ENCODE measurements at regions not wholly inside any gene's neighbourhood (a gene's known extent, or its start where the extent isn't known, plus 50 kb on each side); places are given as distances from the start of the nearest gene placed in this dataset.
"Not testable (repeated sequence)": the region's sequence is repeated elsewhere in the genome, so short reads cannot be mapped to it uniquely, and the experiment has no call there.

DNA sequence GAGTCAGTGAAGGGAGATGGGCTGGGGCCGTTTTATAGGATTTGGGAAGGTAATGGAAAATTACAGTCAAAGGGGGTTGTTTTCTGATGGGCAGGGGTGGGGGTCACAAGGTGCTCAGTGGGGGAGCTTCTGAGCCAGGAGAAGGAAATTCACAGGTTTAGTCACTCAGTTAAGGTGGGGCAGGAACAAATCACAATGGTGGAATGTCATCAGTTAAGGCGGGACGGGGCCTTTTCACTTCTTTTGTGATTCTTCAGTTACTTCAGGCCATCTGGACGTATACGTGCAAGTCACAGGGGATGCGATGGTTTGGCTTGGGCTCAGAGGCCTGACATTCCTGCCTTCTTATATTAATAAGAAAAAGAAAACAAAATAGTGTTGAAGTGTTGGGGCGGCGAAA lies 408.5 kb downstream of the TENT5A start:
- TF ChIP-seq CTCF, POLR2A (IDR thresholded peaks at IDR 0.05): not testable (repeated sequence)

Measured in lower leg skin (tissue), 3 donors.